Psoas muscle (tissue), 7 donors: ENCODE measurements at regions not wholly inside any gene's neighbourhood (a gene's known extent, or its start where the extent isn't known, plus 50 kb on each side); places are given as distances from the start of the nearest gene placed in this dataset.

ENCODE experiments used
- ATAC-seq, 4 donors: fragments of 200-7000 bp; cut with Tn5 transposase; one replicate each; pipeline ENCODE4 v1.9.1; 2020; ENCODE audit warnings: moderate library complexity in 3 of 4, mild to moderate bottlenecking in 2 of 4
- DNase-seq, 2 donors: peaks; one replicate each; pipeline ENCODE4 v3.0.0-alpha.2; 2020
- H3K27ac ChIP-seq: fragments of 200-600 bp; one replicate; pipeline ENCODE4 v1.8.0; 2022
- H3K27me3 ChIP-seq, 3 donors: fragments of 200-600 bp in 1 of 3; one replicate each; pipeline versions ENCODE4 v1.6.1 to v1.8.0; 2013 to 2022; ENCODE audit warnings: low read length in 2 of 3, mild to moderate bottlenecking in 2 of 3, moderate library complexity in 1 of 3; ENCODE audit not compliant: insufficient read depth in 3 of 3
- H3K36me3 ChIP-seq, 2 donors: fragments of 200-600 bp in 1 of 2; one replicate each; pipeline versions ENCODE4 v1.6.1 to v1.8.0; 2013 to 2022; ENCODE audit warnings: low read depth in 1 of 2, mild to moderate bottlenecking in 1 of 2, moderate library complexity in 1 of 2; ENCODE audit not compliant: insufficient read depth in 1 of 2
- H3K4me1 ChIP-seq: fragments of 200-600 bp; one replicate; pipeline ENCODE4 v1.8.0; 2022
- H3K4me3 ChIP-seq: fragments of 200-600 bp; one replicate; pipeline ENCODE4 v1.8.0; 2022; ENCODE audit warnings: mild to moderate bottlenecking
- H3K9me3 ChIP-seq: fragments of 200-600 bp; one replicate; pipeline ENCODE4 v1.8.0; 2022
- WGBS, 3 donors: extraction: QIAGEN DNeasy Blood & Tissue Kit; methylation state at CpG; one replicate each; pipeline versions ENCODE4 v1.1.6 to v1.1.7; 2013; 5-methylcytosine and 5-hydroxymethylcytosine counted together
- intact Hi-C, 2 donors: fragments of 100-400 bp; cut with DNase I; formaldehyde crosslinking; loops; one replicate each; pipeline versions ENCODE4 v1.11.0 to v1.14.2; 2022
- TF ChIP-seq, protein P1 (sequence below): fragments of 200-600 bp; IDR thresholded peaks from one replicate; pipeline ENCODE4 v1.8.0; 2022; ENCODE audit warnings: antibody characterized with exemption
- donor health status: healthy with polysubstance abuse.
- donor health status: DM: no; HTN: no; CAD: no; lungs with moderate emphysema.
- donor health status: Bipolar disorder and iron deficiency.
- donor health status: healthy.
- donor health status: DM: yes; HTN: yes; CAD: no.
- donor health status: DM: no; HTN: no; CAD: no.
- donor health status: DM: yes; HTN: yes; CAD: no.

DNA sequence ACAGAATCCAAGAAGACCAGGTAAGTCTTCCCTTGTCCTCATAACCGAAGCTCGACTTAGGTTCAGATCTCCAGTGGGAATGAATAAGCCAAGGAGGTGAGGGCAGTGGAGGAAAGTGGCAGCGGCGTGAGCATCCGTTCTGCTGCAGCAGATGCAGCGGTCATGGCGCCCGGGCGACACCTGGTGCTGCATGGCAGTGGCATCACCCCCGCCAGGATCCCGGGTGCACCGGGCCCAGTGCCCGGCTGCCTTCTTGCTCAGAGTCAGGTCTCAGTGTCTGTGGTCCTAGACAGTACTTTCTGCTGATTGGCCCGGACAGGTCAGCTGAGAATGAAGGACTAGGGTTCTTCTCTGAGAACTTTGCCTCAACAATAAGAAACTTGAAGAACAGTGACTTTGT lies 83.4 kb upstream of the SORBS2 start:
- H3K27ac ChIP-seq, result no peak overlapping the region
- WGBS, 3 donors, result 93 to 99% (median 94%) methylated on average over 14 of the region's 14 CpGs
- no peaks in the 10 kb centered on the region for H3K27me3 ChIP-seq
- DNase-seq (no peak), ATAC-seq (no peak)
- TF ChIP-seq, protein P1, sequence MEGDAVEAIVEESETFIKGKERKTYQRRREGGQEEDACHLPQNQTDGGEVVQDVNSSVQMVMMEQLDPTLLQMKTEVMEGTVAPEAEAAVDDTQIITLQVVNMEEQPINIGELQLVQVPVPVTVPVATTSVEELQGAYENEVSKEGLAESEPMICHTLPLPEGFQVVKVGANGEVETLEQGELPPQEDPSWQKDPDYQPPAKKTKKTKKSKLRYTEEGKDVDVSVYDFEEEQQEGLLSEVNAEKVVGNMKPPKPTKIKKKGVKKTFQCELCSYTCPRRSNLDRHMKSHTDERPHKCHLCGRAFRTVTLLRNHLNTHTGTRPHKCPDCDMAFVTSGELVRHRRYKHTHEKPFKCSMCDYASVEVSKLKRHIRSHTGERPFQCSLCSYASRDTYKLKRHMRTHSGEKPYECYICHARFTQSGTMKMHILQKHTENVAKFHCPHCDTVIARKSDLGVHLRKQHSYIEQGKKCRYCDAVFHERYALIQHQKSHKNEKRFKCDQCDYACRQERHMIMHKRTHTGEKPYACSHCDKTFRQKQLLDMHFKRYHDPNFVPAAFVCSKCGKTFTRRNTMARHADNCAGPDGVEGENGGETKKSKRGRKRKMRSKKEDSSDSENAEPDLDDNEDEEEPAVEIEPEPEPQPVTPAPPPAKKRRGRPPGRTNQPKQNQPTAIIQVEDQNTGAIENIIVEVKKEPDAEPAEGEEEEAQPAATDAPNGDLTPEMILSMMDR, result no peak
- no peak overlapping the region for H3K4me3 ChIP-seq
- no peaks in the 10 kb centered on the region for H3K4me1 ChIP-seq
- no peaks in the 10 kb centered on the region for H3K9me3 ChIP-seq
- intact Hi-C loops, result no loop called here
- no peaks in the 10 kb centered on the region for H3K36me3 ChIP-seq

DNA sequence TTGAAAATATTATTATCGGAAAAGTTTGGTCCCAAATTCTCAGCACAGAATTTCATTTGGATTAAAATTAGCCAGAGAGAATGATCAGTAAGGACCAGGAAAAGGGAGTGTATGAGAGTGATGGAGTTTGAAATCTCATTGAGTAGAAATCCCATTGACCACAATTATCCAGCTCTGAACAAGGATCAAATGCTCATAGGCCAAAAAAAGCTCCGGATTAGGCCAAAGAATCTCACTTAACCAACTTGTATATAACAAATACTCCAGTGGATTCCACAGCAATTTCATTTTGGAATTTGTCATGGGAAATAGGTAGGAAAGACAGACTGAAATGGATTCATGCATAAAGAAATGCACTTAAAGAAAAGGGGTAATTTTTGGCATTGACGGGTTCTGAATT lies 83.9 kb upstream of the SORBS2 start:
- no peaks in the 10 kb centered on the region for H3K27me3 ChIP-seq
- ATAC-seq, result no peak
- DNase-seq, result no peak
- no peak overlapping the region for H3K4me3 ChIP-seq
- no peak overlapping the region for H3K27ac ChIP-seq
- 91 to 94% (median 93%) methylated on average over 3 of the region's 3 CpGs for WGBS, 3 donors
- no peaks in the 10 kb centered on the region for H3K9me3 ChIP-seq
- intact Hi-C loops, result no loop called here
- H3K36me3 ChIP-seq, result no peaks in the 10 kb centered on the region
- TF ChIP-seq, protein P1, result no peak
- no peaks in the 10 kb centered on the region for H3K4me1 ChIP-seq

DNA sequence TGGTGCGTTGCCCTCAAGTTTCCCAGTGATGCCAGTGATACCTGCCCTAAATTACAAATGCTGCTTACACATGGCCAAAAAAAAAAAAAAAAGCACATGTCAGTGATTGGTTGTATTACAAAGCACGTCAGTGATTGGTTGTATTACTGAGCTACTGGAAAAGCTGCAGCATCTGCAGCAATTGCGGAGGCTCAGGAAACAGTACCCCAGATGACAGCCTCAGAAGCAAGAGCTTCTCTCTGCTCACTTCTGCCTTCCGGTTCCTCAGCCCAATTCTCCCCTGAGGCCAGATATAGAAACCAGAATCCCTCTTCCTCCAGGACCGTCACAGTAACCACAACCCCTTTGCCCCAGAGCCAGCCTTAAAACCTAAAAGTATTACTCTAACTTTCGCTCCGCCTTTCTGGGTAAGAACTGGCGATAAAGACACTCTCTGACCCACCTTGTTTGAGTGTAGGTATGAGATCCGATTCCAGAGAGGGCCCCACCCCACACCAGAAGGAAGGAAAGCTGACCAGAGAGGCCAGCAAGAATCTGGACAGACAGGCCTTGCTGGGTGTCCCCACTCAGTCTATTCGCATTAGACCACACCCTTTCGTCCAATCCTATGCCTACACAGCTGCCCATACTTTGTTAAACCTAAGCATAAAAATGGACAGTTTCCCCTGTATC lies 85.0 kb upstream of the SORBS2 start:
- TF ChIP-seq, protein P1, result no peak
- Histone ChIP-seq H3K36me3 (no peaks in the 10 kb centered on the region), H3K27ac (no peak overlapping the region), H3K27me3 (no peaks in the 10 kb centered on the region), H3K9me3 (no peaks in the 10 kb centered on the region), H3K4me3 (no peak overlapping the region), H3K4me1 (no peaks in the 10 kb centered on the region)
- ATAC-seq (no peak), DNase-seq (no peak)
- intact Hi-C loops, result no loop called here
- 81 to 87% (median 87%) methylated on average over 11 of the region's 11 CpGs for WGBS, 3 donors

DNA sequence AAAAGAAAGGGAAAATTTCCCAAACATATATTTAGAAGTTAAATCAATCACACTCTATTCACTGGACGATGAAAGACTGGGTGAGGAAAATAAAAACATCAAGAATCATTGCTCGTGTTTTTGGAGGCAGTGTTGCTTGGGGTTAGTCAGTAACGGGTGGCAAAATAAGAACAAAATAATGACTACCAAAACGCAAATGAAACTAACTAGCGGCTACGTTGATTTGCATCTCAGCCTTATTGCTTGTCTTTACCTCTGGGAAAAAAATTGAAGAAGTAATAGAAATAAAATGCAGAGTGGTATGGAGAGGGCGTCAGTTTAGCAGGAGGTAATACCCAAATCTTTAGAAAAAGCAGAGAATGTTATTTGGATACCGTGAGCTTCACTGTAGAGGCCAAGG lies 86.4 kb upstream of the SORBS2 start:
- ATAC-seq (no peak), DNase-seq (no peak)
- no peak overlapping the region for H3K27ac ChIP-seq
- TF ChIP-seq, protein P1, result no peak
- H3K4me1 ChIP-seq, result no peaks in the 10 kb centered on the region
- intact Hi-C loops, result no loop called here
- WGBS, 3 donors, result 77 to 90% (median 79%) methylated on average over 8 of the region's 8 CpGs
- no peaks in the 10 kb centered on the region for H3K27me3 ChIP-seq
- H3K36me3 ChIP-seq, result no peaks in the 10 kb centered on the region
- H3K9me3 ChIP-seq, result no peaks in the 10 kb centered on the region
- H3K4me3 ChIP-seq, result no peak overlapping the region

DNA sequence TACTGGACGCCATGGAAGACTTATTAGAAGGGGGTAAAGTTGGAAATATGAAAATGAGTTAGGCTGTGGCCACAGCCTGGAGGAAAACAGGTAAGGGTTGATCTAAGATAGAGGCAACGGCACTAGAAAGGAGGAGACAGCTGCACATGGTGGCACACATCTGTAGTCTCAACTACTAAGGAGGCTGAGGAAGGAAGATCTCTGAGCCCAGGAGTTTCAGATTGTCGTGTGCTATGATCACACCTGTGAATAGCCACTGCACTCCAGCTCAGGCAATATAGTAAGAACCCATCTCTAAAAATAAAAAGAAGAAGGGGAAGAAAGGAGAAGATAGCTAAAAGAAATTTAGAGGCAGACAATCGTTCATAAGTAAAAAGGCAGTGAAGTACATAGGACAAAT lies 87.8 kb upstream of the SORBS2 start:
- Histone ChIP-seq H3K9me3 (no peaks in the 10 kb centered on the region), H3K36me3 (no peaks in the 10 kb centered on the region), H3K4me1 (no peaks in the 10 kb centered on the region), H3K4me3 (no peak overlapping the region), H3K27ac (no peak overlapping the region), H3K27me3 (no peaks in the 10 kb centered on the region)
- intact Hi-C loops, result no loop called here
- no peak for DNase-seq
- no peak for ATAC-seq
- TF ChIP-seq, protein P1, result no peak
- WGBS, 3 donors, result 79 to 87% (median 82%) methylated on average over 4 of the region's 4 CpGs
